NOMO-1 treated with DMSO at 0.1 percent for 48 hours (cell line): ENCODE measurements at regions not wholly inside any gene's neighbourhood (a gene's known extent, or its start where the extent isn't known, plus 50 kb on each side); places are given as distances from the start of the nearest gene placed in this dataset.

Experiments used
- DNase-seq: peaks from one replicate; lab custom pipeline; 2025; ENCODE audit not compliant: unreplicated experiment; lab: John Stamatoyannopoulos, UW

GRCh38 chr11:134783234-134783633, 371.2 kb upstream of the B3GAT1 start:
- DNase-seq: no peak

- DNase-seq: no peak
These were observed 369.4 kb upstream of the B3GAT1 start for GRCh38 chr11:134781380-134781866.

GRCh38 chr11:134780486-134781147, 368.6 kb upstream of the B3GAT1 start:
- no peak for DNase-seq

- no peak for DNase-seq
These were observed 367.1 kb upstream of the B3GAT1 start for GRCh38 chr11:134779179-134779578.

- DNase-seq: no peak
These were observed 356.4 kb upstream of the B3GAT1 start for GRCh38 chr11:134768463-134768862.

- DNase-seq: no peak
These were observed 353.5 kb upstream of the B3GAT1 start for GRCh38 chr11:134765565-134765964.

GRCh38 chr11:134764966-134765365, 352.9 kb upstream of the B3GAT1 start:
- DNase-seq: no peak

- no peak for DNase-seq
These were observed 352.3 kb upstream of the B3GAT1 start for GRCh38 chr11:134764367-134764766.

- no peak for DNase-seq
These were observed 351.0 kb upstream of the B3GAT1 start for GRCh38 chr11:134763030-134763388.

GRCh38 chr11:134762248-134763029, 350.4 kb upstream of the B3GAT1 start:
- no peak for DNase-seq

GRCh38 chr11:134761926-134762247, 349.8 kb upstream of the B3GAT1 start:
- no peak for DNase-seq

GRCh38 chr11:134761386-134761785, 349.3 kb upstream of the B3GAT1 start:
- no peak for DNase-seq

GRCh38 chr11:134760957-134761356, 348.9 kb upstream of the B3GAT1 start:
- no peak for DNase-seq

GRCh38 chr11:134760299-134760698, 348.3 kb upstream of the B3GAT1 start:
- no peak for DNase-seq

- no peak for DNase-seq
These were observed 347.8 kb upstream of the B3GAT1 start for GRCh38 chr11:134759855-134760254.

- no peak for DNase-seq
These were observed 347.2 kb upstream of the B3GAT1 start for GRCh38 chr11:134759274-134759673.

GRCh38 chr11:134758342-134758931, 346.4 kb upstream of the B3GAT1 start:
- DNase-seq: no peak

GRCh38 chr11:134757633-134758032, 345.6 kb upstream of the B3GAT1 start:
- no peak for DNase-seq

GRCh38 chr11:134756811-134757540, 344.9 kb upstream of the B3GAT1 start:
- DNase-seq: no peak

- no peak for DNase-seq
These were observed 343.5 kb upstream of the B3GAT1 start for GRCh38 chr11:134755535-134755934.

GRCh38 chr11:134754521-134755198, 342.6 kb upstream of the B3GAT1 start:
- no peak for DNase-seq
